IMR-90 (cell line): ENCODE measurements at regions not wholly inside any gene's neighbourhood (a gene's known extent, or its start where the extent isn't known, plus 50 kb on each side); places are given as distances from the start of the nearest gene placed in this dataset.

Source experiments
- ATAC-seq: fragments of 200-7000 bp; cut with Tn5 transposase; 2 replicates; pipeline ENCODE4 v1.9.1; 2020; ENCODE audit warnings: low read depth, mild to moderate bottlenecking, moderate library complexity
- BruUV-seq: library from RNA; stranded (reverse); fragments of 400-500 nt; replicated peaks from 2 replicates; lab custom pipeline; 2021; lab: Mats Ljungman, UMichigan
- CTCF ChIA-PET: fragments of 300-600 bp; formaldehyde crosslinking; extraction: SDS; loops from one replicate; lab custom pipeline; 2021; ENCODE audit warnings: antibody characterized with exemption; lab: Yijun Ruan, JAX
- POLR2A ChIA-PET: fragments of 300-600 bp; sonication (Branson Sonifier 250); formaldehyde crosslinking; loops from one replicate; lab custom pipeline; 2022; ENCODE audit warnings: antibody characterized with exemption; ENCODE audit not compliant: unreplicated experiment; lab: Charles Lee
- DNase-seq: peaks from one replicate; pipeline ENCODE4 v3.0.0; 2013
- H2AFZ ChIP-seq: replicated peaks from 2 replicates; pipeline ENCODE3; 2013; ENCODE audit warnings: low read length, mild to moderate bottlenecking; ENCODE audit not compliant: poor library complexity
- H2AK5ac ChIP-seq: 2 replicates; pipeline ENCODE4 v1.6.1; 2013; ENCODE audit warnings: low read depth, low read length, inconsistent platforms
- H2AK9ac ChIP-seq: replicated peaks from 2 replicates; pipeline ENCODE3; 2013; ENCODE audit warnings: mild to moderate bottlenecking, low read depth, low read length, moderate library complexity; ENCODE audit not compliant: poor library complexity
- H2BK120ac ChIP-seq: 2 replicates; pipeline ENCODE4 v1.6.1; 2013; ENCODE audit warnings: low read depth, low read length, inconsistent platforms
- H2BK15ac ChIP-seq: 3 replicates; pipeline ENCODE4 v1.6.1; 2013; ENCODE audit warnings: low read depth, low read length, inconsistent platforms
- H2BK20ac ChIP-seq: 2 replicates; pipeline ENCODE4 v1.6.1; 2013; ENCODE audit warnings: low read depth, mild to moderate bottlenecking, inconsistent platforms, low read length, moderate library complexity
- H2BK5ac ChIP-seq: 2 replicates; pipeline ENCODE4 v1.6.1; 2013; ENCODE audit warnings: mild to moderate bottlenecking, low read depth, low read length, inconsistent platforms; ENCODE audit not compliant: poor library complexity, severe bottlenecking
- H3K14ac ChIP-seq: replicated peaks from 2 replicates; pipeline ENCODE4 v1.6.1; 2013; ENCODE audit warnings: low read depth, low read length, inconsistent platforms
- H3K18ac ChIP-seq: 2 replicates; pipeline ENCODE4 v1.6.1; 2013; ENCODE audit warnings: low read depth, low read length, control low read depth
- H3K23ac ChIP-seq: 2 replicates; pipeline ENCODE4 v1.6.1; 2013; ENCODE audit warnings: low read depth, low read length, inconsistent platforms
- H3K27ac ChIP-seq: 2 replicates; pipeline ENCODE4 v1.5.1; 2013; ENCODE audit warnings: mild to moderate bottlenecking, control low read depth, low read length; ENCODE audit not compliant: insufficient read depth
- H3K27me3 ChIP-seq: 2 replicates; pipeline ENCODE4 v1.6.1; 2013; ENCODE audit warnings: low read length; ENCODE audit not compliant: control insufficient read depth, insufficient read depth
- H3K36me3 ChIP-seq: 2 replicates; pipeline ENCODE4 v1.6.1; 2013; ENCODE audit warnings: low read length, mixed read lengths; ENCODE audit not compliant: control insufficient read depth, insufficient read depth
- H3K4ac ChIP-seq: 2 replicates; pipeline ENCODE4 v1.6.1; 2013; ENCODE audit warnings: low read depth, low read length, inconsistent platforms
- H3K4me1 ChIP-seq: 2 replicates; pipeline ENCODE4 v1.6.1; 2013; ENCODE audit warnings: low read length, mixed read lengths; ENCODE audit not compliant: control insufficient read depth, insufficient read depth
- H3K4me2 ChIP-seq: 2 replicates; pipeline ENCODE4 v1.6.1; 2013; ENCODE audit warnings: low read depth, mild to moderate bottlenecking, control low read depth, low read length, moderate library complexity
- H3K4me3 ChIP-seq: 2 replicates; pipeline ENCODE4 v1.5.1; 2013; ENCODE audit warnings: low read depth, mild to moderate bottlenecking, control low read depth, low read length, moderate library complexity; ENCODE audit not compliant: insufficient read depth
- H3K56ac ChIP-seq: 2 replicates; pipeline ENCODE4 v1.6.1; 2013; ENCODE audit warnings: low read length, inconsistent platforms; ENCODE audit not compliant: insufficient read depth; ENCODE audit errors: extremely low read depth
- H3K79me1 ChIP-seq, 2 experiments: 2 replicates each; pipeline ENCODE4 v1.6.1; 2013; ENCODE audit warnings: low read length in 2 of 2, inconsistent platforms in 1 of 2, low read depth in 1 of 2
- H3K9ac ChIP-seq: 2 replicates; pipeline ENCODE4 v1.6.1; 2013; ENCODE audit warnings: low read depth, low read length, control low read depth
- H3K9me1 ChIP-seq: 2 replicates; pipeline ENCODE4 v1.6.1; 2013; ENCODE audit warnings: low read length, inconsistent platforms; ENCODE audit not compliant: insufficient read depth
- H3K9me3 ChIP-seq: 2 replicates; pipeline ENCODE4 v1.6.1; 2013; ENCODE audit warnings: low read length; ENCODE audit not compliant: control insufficient read depth, insufficient read depth
- H4K20me1 ChIP-seq: 2 replicates; pipeline ENCODE4 v1.6.1; 2013; ENCODE audit warnings: low read length, inconsistent platforms; ENCODE audit not compliant: insufficient read depth
- H4K5ac ChIP-seq: 2 replicates; pipeline ENCODE4 v1.6.1; 2013; ENCODE audit warnings: mild to moderate bottlenecking, low read depth, low read length, control low read depth
- H4K8ac ChIP-seq, 2 experiments: 2 replicates each; pipeline ENCODE4 v1.6.1; 2013; ENCODE audit warnings: low read depth in 2 of 2, low read length in 2 of 2, control low read depth in 1 of 2, inconsistent platforms in 1 of 2
- H4K91ac ChIP-seq: 2 replicates; pipeline ENCODE4 v1.6.1; 2013; ENCODE audit warnings: low read depth, low read length, inconsistent platforms; ENCODE audit not compliant: insufficient read depth
- BHLHE40 ChIP-seq: fragments of 150-350 bp; IDR thresholded peaks from 2 replicates; pipeline ENCODE4 v1.6.1; 2016; ENCODE audit warnings: mild to moderate bottlenecking, low read depth, low read length
- CEBPB ChIP-seq: IDR thresholded peaks from 2 replicates; pipeline ENCODE4 v1.6.1; 2012; ENCODE audit warnings: low read depth, low read length, improper control_type of control experiment
- CHD1 ChIP-seq: IDR thresholded peaks from 2 replicates; pipeline ENCODE4 v1.6.1; 2012; ENCODE audit warnings: low read depth, low read length, improper control_type of control experiment
- ELK1 ChIP-seq: fragments of 150-350 bp; IDR thresholded peaks from 2 replicates; pipeline ENCODE4 v1.6.1; 2016; ENCODE audit warnings: low read depth, mild to moderate bottlenecking, low read length, moderate library complexity, borderline replicate concordance
- FOS ChIP-seq: fragments of 150-350 bp; IDR thresholded peaks from 2 replicates; pipeline ENCODE4 v1.6.1; 2016; ENCODE audit warnings: low read depth, low read length
- MAFK ChIP-seq: IDR thresholded peaks from 2 replicates; pipeline ENCODE4 v1.6.1; 2012; ENCODE audit warnings: low read depth, low read length, improper control_type of control experiment
- MAZ ChIP-seq: IDR thresholded peaks from 2 replicates; pipeline ENCODE4 v1.6.1; 2012; ENCODE audit warnings: low read depth, mild to moderate bottlenecking, low read length, improper control_type of control experiment, moderate library complexity, borderline replicate concordance
- MXI1 ChIP-seq: IDR thresholded peaks from 2 replicates; pipeline ENCODE4 v1.6.1; 2012; ENCODE audit warnings: low read depth, mild to moderate bottlenecking, low read length, moderate library complexity, borderline replicate concordance
- NFE2L2 ChIP-seq: fragments of 150-350 bp; IDR thresholded peaks from 2 replicates; pipeline ENCODE4 v1.6.1; 2016; ENCODE audit warnings: low read depth, mild to moderate bottlenecking, low read length
- POLR2A ChIP-seq: IDR thresholded peaks from 2 replicates; pipeline ENCODE4 v1.6.1; 2012; ENCODE audit warnings: mild to moderate bottlenecking, low read depth, low read length
- RAD21 ChIP-seq: IDR thresholded peaks from 2 replicates; pipeline ENCODE4 v1.6.1; 2012; ENCODE audit warnings: low read length, improper control_type of control experiment
- RCOR1 ChIP-seq: IDR thresholded peaks from 2 replicates; pipeline ENCODE4 v1.6.1; 2012; ENCODE audit warnings: mild to moderate bottlenecking, low read length, improper control_type of control experiment; ENCODE audit not compliant: insufficient replicate concordance
- RFX5 ChIP-seq: IDR thresholded peaks from 2 replicates; pipeline ENCODE4 v1.8.0; 2012; ENCODE audit warnings: low read depth, mild to moderate bottlenecking, low read length, moderate library complexity
- SMC3 ChIP-seq: fragments of 150-350 bp; IDR thresholded peaks from 2 replicates; pipeline ENCODE4 v1.6.1; 2016; ENCODE audit warnings: low read depth, mild to moderate bottlenecking, antibody characterized with exemption, low read length, moderate library complexity
- USF2 ChIP-seq: fragments of 150-350 bp; IDR thresholded peaks from 2 replicates; pipeline ENCODE4 v1.6.1; 2017; ENCODE audit warnings: mild to moderate bottlenecking, antibody characterized with exemption, low read length, low read depth
- WGBS, 2 experiments: methylation state at CpG; one replicate each; pipeline versions ENCODE4 v1.1.5 to v1.1.7; 2013; ENCODE audit warnings: missing lambda C conversion rate in 2 of 2; ENCODE audit not compliant: insufficient read length in 1 of 2; ENCODE audit errors: extremely low coverage in 2 of 2; 5-methylcytosine and 5-hydroxymethylcytosine counted together
- dilution Hi-C: fragments of 300-500 bp; cut with HindIII; formaldehyde crosslinking; loops from one replicate; pipeline ENCODE4 v1.14.3; 2018; ENCODE audit warnings: low sequenced_read_pairs; ENCODE audit not compliant: unreplicated experiment
- in situ Hi-C: fragments of 300-500 bp; cut with MboI; formaldehyde crosslinking; loops from 3 replicates; pipeline ENCODE4 v1.14.3; 2019; ENCODE audit warnings: low sequenced_read_pairs, inconsistent platforms, mixed read lengths
- intact Hi-C: fragments of 100-400 bp; cut with micrococcal nuclease; formaldehyde crosslinking; loops from 2 replicates; pipeline ENCODE4 v1.10.0; 2022
- TF ChIP-seq, protein P1 (sequence below): conservative IDR thresholded peaks from 2 replicates; pipeline ENCODE4 v1.5.1; 2012; ENCODE audit warnings: mild to moderate bottlenecking, low read depth, low read length, improper control_type of control experiment

DNA sequence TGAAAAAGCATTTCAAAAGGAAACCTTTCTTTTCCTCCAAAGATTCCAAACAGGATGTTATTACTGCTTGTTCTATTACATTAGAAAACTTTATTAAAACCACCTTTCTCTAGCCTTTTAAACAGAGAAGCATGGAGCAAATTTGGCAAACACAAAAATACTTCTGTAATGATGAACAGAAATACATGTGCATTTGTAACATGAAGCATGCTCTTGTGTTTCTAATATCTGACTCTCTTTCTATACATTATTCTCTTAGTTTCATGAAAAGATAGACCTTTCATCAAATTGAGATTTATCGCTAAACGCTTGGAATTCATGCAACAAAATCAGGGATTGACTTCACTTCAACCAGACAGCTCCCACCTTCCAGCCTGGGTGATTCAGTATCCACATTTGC lies 152.8 kb upstream of the IRS2 start:
- no peak overlapping the region for H2BK5ac ChIP-seq
- TF ChIP-seq ELK1 (no peak), NFE2L2 (no peak), SMC3 (no peak), RCOR1 (no peak), USF2 (no peak), FOS (no peak), RFX5 (no peak), BHLHE40 (no peak), MAFK (no peak), MXI1 (no peak), CEBPB (no peak), POLR2A (no peak), CHD1 (no peak), RAD21 (no peak), MAZ (no peak)
- TF ChIP-seq, protein P1, sequence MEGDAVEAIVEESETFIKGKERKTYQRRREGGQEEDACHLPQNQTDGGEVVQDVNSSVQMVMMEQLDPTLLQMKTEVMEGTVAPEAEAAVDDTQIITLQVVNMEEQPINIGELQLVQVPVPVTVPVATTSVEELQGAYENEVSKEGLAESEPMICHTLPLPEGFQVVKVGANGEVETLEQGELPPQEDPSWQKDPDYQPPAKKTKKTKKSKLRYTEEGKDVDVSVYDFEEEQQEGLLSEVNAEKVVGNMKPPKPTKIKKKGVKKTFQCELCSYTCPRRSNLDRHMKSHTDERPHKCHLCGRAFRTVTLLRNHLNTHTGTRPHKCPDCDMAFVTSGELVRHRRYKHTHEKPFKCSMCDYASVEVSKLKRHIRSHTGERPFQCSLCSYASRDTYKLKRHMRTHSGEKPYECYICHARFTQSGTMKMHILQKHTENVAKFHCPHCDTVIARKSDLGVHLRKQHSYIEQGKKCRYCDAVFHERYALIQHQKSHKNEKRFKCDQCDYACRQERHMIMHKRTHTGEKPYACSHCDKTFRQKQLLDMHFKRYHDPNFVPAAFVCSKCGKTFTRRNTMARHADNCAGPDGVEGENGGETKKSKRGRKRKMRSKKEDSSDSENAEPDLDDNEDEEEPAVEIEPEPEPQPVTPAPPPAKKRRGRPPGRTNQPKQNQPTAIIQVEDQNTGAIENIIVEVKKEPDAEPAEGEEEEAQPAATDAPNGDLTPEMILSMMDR, result no peak
- H3K4me1 ChIP-seq, result peaks cover 6% of the 10 kb centered on the region
- no peaks in the 10 kb centered on the region for H3K9me3 ChIP-seq
- BruUV-seq, result no TSS peak
- no peak overlapping the region for H3K14ac ChIP-seq
- ATAC-seq (no peak), DNase-seq (no peak)
- H3K9me1 ChIP-seq, result no peaks in the 10 kb centered on the region
- H3K27me3 ChIP-seq, result no peaks in the 10 kb centered on the region
- H3K4ac ChIP-seq, result no peak overlapping the region
- in situ Hi-C loops (no loop called here), intact Hi-C loops (no loop called here), dilution Hi-C loops (no loop called here)
- H3K27ac ChIP-seq, result no peak overlapping the region
- H2AK5ac ChIP-seq, result no peak overlapping the region
- ChIA-PET POLR2A (no interaction called here), CTCF (no interaction called here)
- no peaks in the 10 kb centered on the region for H4K20me1 ChIP-seq
- WGBS, 2 experiments, result no CpG with 5 or more reads among the region's 2 CpGs
- H3K18ac ChIP-seq, result no peak overlapping the region
- no peak overlapping the region for H2BK20ac ChIP-seq
- no peak overlapping the region for H2BK15ac ChIP-seq
- H3K79me1 ChIP-seq, result no peaks in the 10 kb centered on the region
- H3K36me3 ChIP-seq, result no peaks in the 10 kb centered on the region
- no peak overlapping the region for H3K4me3 ChIP-seq
- H2BK120ac ChIP-seq, result no peak overlapping the region
- no peak overlapping the region for H2AK9ac ChIP-seq
- no peak overlapping the region for H3K56ac ChIP-seq
- no peak overlapping the region for H3K9ac ChIP-seq
- H4K5ac ChIP-seq, result no peak overlapping the region
- H4K8ac ChIP-seq, result no peak overlapping the region
- no peak overlapping the region for H3K4me2 ChIP-seq
- H3K23ac ChIP-seq, result no peak overlapping the region
- no peak overlapping the region for H2AFZ ChIP-seq
- H4K91ac ChIP-seq, result no peak overlapping the region
